H9 (cell line): ENCODE measurements at regions not wholly inside any gene's neighbourhood (a gene's known extent, or its start where the extent isn't known, plus 50 kb on each side); places are given as distances from the start of the nearest gene placed in this dataset.

ENCODE experiments used
- DNase-seq: peaks from one replicate; pipeline ENCODE4 v3.0.0-alpha.2; 2017
- H2AFZ ChIP-seq: one replicate; pipeline ENCODE4 v1.6.1; 2013; ENCODE audit warnings: mild to moderate bottlenecking, low read length, control low read depth, moderate library complexity
- H2AK5ac ChIP-seq: 2 replicates; pipeline ENCODE4 v1.6.1; 2013; ENCODE audit warnings: low read length, control low read depth, mixed read lengths; ENCODE audit not compliant: insufficient read length
- H2BK120ac ChIP-seq: one replicate; pipeline ENCODE4 v1.6.1; 2013; ENCODE audit warnings: low read depth, mild to moderate bottlenecking, low read length, control low read depth, inconsistent platforms; ENCODE audit not compliant: poor library complexity, severe bottlenecking
- H2BK12ac ChIP-seq: 2 replicates; pipeline ENCODE4 v1.6.1; 2013; ENCODE audit warnings: low read length, control low read depth, mixed read lengths, low read depth; ENCODE audit not compliant: insufficient read length
- H2BK15ac ChIP-seq: 2 replicates; pipeline ENCODE4 v1.6.1; 2013; ENCODE audit warnings: low read depth, low read length, control low read depth
- H2BK20ac ChIP-seq: one replicate; pipeline ENCODE4 v1.6.1; 2013; ENCODE audit warnings: low read depth, mild to moderate bottlenecking, low read length, control low read depth, inconsistent platforms; ENCODE audit not compliant: poor library complexity, severe bottlenecking
- H2BK5ac ChIP-seq: 2 replicates; pipeline ENCODE4 v1.6.1; 2013; ENCODE audit warnings: low read length, control low read depth, mixed read lengths; ENCODE audit not compliant: insufficient read length
- H3K14ac ChIP-seq: 2 replicates; pipeline ENCODE4 v1.6.1; 2013; ENCODE audit warnings: low read length, control low read depth; ENCODE audit not compliant: insufficient read depth
- H3K18ac ChIP-seq: 2 replicates; pipeline ENCODE4 v1.6.1; 2013; ENCODE audit warnings: low read depth, mild to moderate bottlenecking, mixed read lengths, low read length, control low read depth; ENCODE audit not compliant: insufficient read length
- H3K23ac ChIP-seq: 2 replicates; pipeline ENCODE4 v1.6.1; 2013; ENCODE audit warnings: low read length, control low read depth, mixed read lengths, low read depth; ENCODE audit not compliant: insufficient read length
- H3K23me2 ChIP-seq: 2 replicates; pipeline ENCODE4 v1.6.1; 2013; ENCODE audit warnings: low read depth, mild to moderate bottlenecking, mixed read lengths, low read length, control low read depth; ENCODE audit not compliant: insufficient read length, poor library complexity, severe bottlenecking
- H3K27ac ChIP-seq: 2 replicates; pipeline ENCODE4 v1.5.1; 2013; ENCODE audit warnings: low read length, control low read depth, mixed read lengths, low read depth; ENCODE audit not compliant: insufficient read length
- H3K27me3 ChIP-seq: 2 replicates; pipeline ENCODE4 v1.6.1; 2013; ENCODE audit warnings: low read length, control low read depth, inconsistent platforms; ENCODE audit not compliant: insufficient read depth
- H3K4ac ChIP-seq: 2 replicates; pipeline ENCODE4 v1.6.1; 2013; ENCODE audit warnings: low read depth, mild to moderate bottlenecking, control low read depth, inconsistent platforms, low read length, moderate library complexity
- H3K4me1 ChIP-seq: 2 replicates; pipeline ENCODE4 v1.6.1; 2013; ENCODE audit warnings: low read length, control low read depth, inconsistent platforms; ENCODE audit not compliant: insufficient read depth
- H3K4me2 ChIP-seq: 2 replicates; pipeline ENCODE4 v1.6.1; 2013; ENCODE audit warnings: low read length, control low read depth, mixed read lengths; ENCODE audit not compliant: insufficient read length, insufficient read depth
- H3K56ac ChIP-seq: 2 replicates; pipeline ENCODE4 v1.6.1; 2013; ENCODE audit warnings: low read depth, mild to moderate bottlenecking, mixed read lengths, low read length, control low read depth; ENCODE audit not compliant: insufficient read length
- H3K79me1 ChIP-seq: 2 replicates; pipeline ENCODE4 v1.6.1; 2013; ENCODE audit warnings: low read depth, mild to moderate bottlenecking, moderate library complexity, low read length, control low read depth, inconsistent platforms; ENCODE audit not compliant: insufficient read depth, poor library complexity, severe bottlenecking
- H3K79me2 ChIP-seq: 2 replicates; pipeline ENCODE4 v1.6.1; 2013; ENCODE audit warnings: low read length, control low read depth, inconsistent platforms; ENCODE audit not compliant: insufficient read depth
- H3K9ac ChIP-seq: 2 replicates; pipeline ENCODE4 v1.6.1; 2013; ENCODE audit warnings: low read length, control low read depth, mixed read lengths; ENCODE audit not compliant: insufficient read length; ENCODE audit errors: extremely low read depth
- H3K9me3 ChIP-seq: one replicate; pipeline ENCODE4 v1.6.1; 2013; ENCODE audit warnings: low read depth, low read length, inconsistent platforms; ENCODE audit not compliant: control insufficient read depth
- H3T11ph ChIP-seq: one replicate; pipeline ENCODE4 v1.6.1; 2013; ENCODE audit warnings: mild to moderate bottlenecking, low read length, control low read depth, inconsistent platforms
- H4K20me1 ChIP-seq: one replicate; pipeline ENCODE4 v1.6.1; 2013; ENCODE audit not compliant: control insufficient read depth, insufficient read length, insufficient read depth
- H4K5ac ChIP-seq: 2 replicates; pipeline ENCODE4 v1.6.1; 2013; ENCODE audit warnings: low read depth, mild to moderate bottlenecking, mixed read lengths, low read length, control low read depth; ENCODE audit not compliant: insufficient read length
- H4K8ac ChIP-seq: replicated peaks from 2 replicates; pipeline ENCODE4 v1.6.1; 2013; ENCODE audit warnings: low read length, control low read depth, mixed read lengths, low read depth; ENCODE audit not compliant: insufficient read length
- H4K91ac ChIP-seq: 2 replicates; pipeline ENCODE4 v1.6.1; 2013; ENCODE audit warnings: low read depth, mild to moderate bottlenecking, moderate library complexity, mixed read lengths, low read length, control low read depth; ENCODE audit not compliant: insufficient read length
- H3K27ac Mint-ChIP-seq, 3 experiments: 2 replicates in 2 of 3; 3 replicates in 1 of 3; pipeline ENCODE4 v1.8.0; 2020 to 2021; ENCODE audit warnings: mixed read lengths in 3 of 3, mild to moderate bottlenecking in 1 of 3, moderate library complexity in 1 of 3
- H3K27me3 Mint-ChIP-seq: 2 replicates; pipeline ENCODE4 v1.8.0; 2021; ENCODE audit warnings: low read depth, mild to moderate bottlenecking, moderate library complexity, mixed read lengths
- H3K36me3 Mint-ChIP-seq, 3 experiments: 2 replicates in 2 of 3; 3 replicates in 1 of 3; pipeline ENCODE4 v1.8.0; 2020 to 2021; ENCODE audit warnings: low read depth in 3 of 3, mixed read lengths in 3 of 3; ENCODE audit not compliant: insufficient read depth in 1 of 3
- H3K4me1 Mint-ChIP-seq, 2 experiments: 2 replicates each; pipeline ENCODE4 v1.8.0; 2020; ENCODE audit warnings: mixed read lengths in 2 of 2
- H3K4me3 Mint-ChIP-seq, 2 experiments: 2 replicates in 1 of 2; 3 replicates in 1 of 2; pipeline ENCODE4 v1.8.0; 2020 to 2021; ENCODE audit warnings: mild to moderate bottlenecking in 2 of 2, mixed read lengths in 2 of 2, moderate library complexity in 1 of 2
- H3K9me3 Mint-ChIP-seq, 2 experiments: 2 replicates in 1 of 2; 3 replicates in 1 of 2; pipeline ENCODE4 v1.8.0; 2020; ENCODE audit warnings: mild to moderate bottlenecking in 2 of 2, mixed read lengths in 2 of 2, moderate library complexity in 1 of 2
- CTCF ChIP-seq: fragments of 200-600 bp; sonication (generic); conservative IDR thresholded peaks from 3 replicates; pipeline ENCODE4 v1.8.0; 2021; ENCODE audit warnings: antibody characterized with exemption, mild to moderate bottlenecking
- WGBS: extraction: QIAGEN DNeasy Blood & Tissue Kit; methylation state at CpG from one replicate; pipeline ENCODE4 v1.1.7; 2013; ENCODE audit warnings: missing lambda C conversion rate, low lambda C conversion rate, mixed read lengths; ENCODE audit not compliant: insufficient read length; ENCODE audit errors: extremely low coverage; 5-methylcytosine and 5-hydroxymethylcytosine counted together

GRCh38 chr16:48445782-48446533, 60.7 kb upstream of the SIAH1 start:
- no peak for DNase-seq
- no peaks in the 10 kb centered on the region for H4K20me1 ChIP-seq
- no peak overlapping the region for H2BK12ac ChIP-seq
- H3K4ac ChIP-seq: no peak overlapping the region
- no peak overlapping the region for H3K4me2 ChIP-seq
- no CpG with 5 or more reads among the region's 8 CpGs for WGBS
- no peak overlapping the region for H3K18ac ChIP-seq
- no peak overlapping the region for H2BK20ac ChIP-seq
- no peaks in the 10 kb centered on the region for H3K79me2 ChIP-seq
- Mint-ChIP-seq H3K4me3 (no peak overlapping the region), H3K27me3 (no peaks in the 10 kb centered on the region), H3K27ac (no peak overlapping the region), H3K36me3 (no peaks in the 10 kb centered on the region), H3K4me1 (peaks cover 13 to 17% of the 10 kb centered on the region in 2 experiments), H3K9me3 (no peaks in the 10 kb centered on the region)
- no peak overlapping the region for H3K14ac ChIP-seq
- no peaks in the 10 kb centered on the region for H3K79me1 ChIP-seq
- no peak overlapping the region for H3K56ac ChIP-seq
- no peak overlapping the region for H2BK120ac ChIP-seq
- no peaks in the 10 kb centered on the region for H3K27me3 ChIP-seq
- no peak overlapping the region for H3K9ac ChIP-seq
- no peak overlapping the region for H2AK5ac ChIP-seq
- H3T11ph ChIP-seq: no peak overlapping the region
- no peaks in the 10 kb centered on the region for H3K23me2 ChIP-seq
- no peak overlapping the region for H3K27ac ChIP-seq
- no peak for TF ChIP-seq CTCF
- no peak overlapping the region for H2AFZ ChIP-seq
- H3K9me3 ChIP-seq: no peaks in the 10 kb centered on the region
- H2BK15ac ChIP-seq: no peak overlapping the region
- no peak overlapping the region for H4K91ac ChIP-seq
- no peaks in the 10 kb centered on the region; the same call in 1 of the 2 replicates for H3K4me1 ChIP-seq
- H4K5ac ChIP-seq: no peak overlapping the region
- H2BK5ac ChIP-seq: no peak overlapping the region
- no peak overlapping the region for H4K8ac ChIP-seq
- no peak overlapping the region for H3K23ac ChIP-seq
